ENCODE measurements at regions not wholly inside any gene's neighbourhood (a gene's known extent, or its start where the extent isn't known, plus 50 kb on each side); places are given as distances from the start of the nearest gene placed in this dataset.
A peak's percentile ranks its signal among the peaks of the same experiment; 100 is the strongest.

DNA sequence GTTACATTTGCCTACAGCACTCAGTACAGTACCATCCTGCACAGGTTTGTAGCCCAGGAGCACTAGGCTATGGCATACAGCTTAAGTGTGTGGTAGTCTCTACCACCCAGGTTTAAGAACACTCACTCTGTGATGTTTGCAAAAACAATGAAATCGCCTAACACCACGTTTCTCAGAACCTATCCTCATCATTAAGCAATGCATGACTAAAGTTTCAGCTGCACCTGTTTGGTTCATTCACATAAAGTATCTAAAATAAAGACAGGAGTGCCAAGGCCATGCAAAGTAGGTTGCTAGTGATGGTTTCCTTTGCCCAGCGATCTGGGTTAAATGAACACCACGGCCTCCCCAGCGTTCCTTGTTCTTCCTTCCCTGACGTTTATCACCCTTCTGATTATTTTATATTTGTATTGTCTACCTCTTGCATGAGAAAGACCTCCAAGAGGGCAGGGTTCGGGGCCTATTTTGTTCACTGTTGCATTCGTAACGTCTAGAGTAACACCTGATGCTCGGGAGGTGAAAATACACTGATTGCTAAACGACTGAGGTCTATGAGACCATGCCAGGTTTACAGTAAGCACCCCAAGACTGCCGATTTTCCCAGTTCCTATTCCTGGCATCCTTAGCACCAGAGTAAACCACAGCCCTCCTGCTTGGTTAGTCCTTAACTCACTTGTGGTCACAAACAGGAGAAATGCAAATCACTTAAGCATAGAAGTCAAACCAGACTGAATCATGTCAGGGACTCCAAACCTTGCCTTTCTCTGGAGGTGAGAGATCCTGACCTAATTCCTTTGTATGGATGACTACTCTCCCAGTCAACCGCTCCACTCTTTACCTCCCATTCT is 204.1 kb upstream of the NFE2L3 start:
- no peak for DNase-seq (ENCODE audit: low read depth in 2 of 2)

DNA sequence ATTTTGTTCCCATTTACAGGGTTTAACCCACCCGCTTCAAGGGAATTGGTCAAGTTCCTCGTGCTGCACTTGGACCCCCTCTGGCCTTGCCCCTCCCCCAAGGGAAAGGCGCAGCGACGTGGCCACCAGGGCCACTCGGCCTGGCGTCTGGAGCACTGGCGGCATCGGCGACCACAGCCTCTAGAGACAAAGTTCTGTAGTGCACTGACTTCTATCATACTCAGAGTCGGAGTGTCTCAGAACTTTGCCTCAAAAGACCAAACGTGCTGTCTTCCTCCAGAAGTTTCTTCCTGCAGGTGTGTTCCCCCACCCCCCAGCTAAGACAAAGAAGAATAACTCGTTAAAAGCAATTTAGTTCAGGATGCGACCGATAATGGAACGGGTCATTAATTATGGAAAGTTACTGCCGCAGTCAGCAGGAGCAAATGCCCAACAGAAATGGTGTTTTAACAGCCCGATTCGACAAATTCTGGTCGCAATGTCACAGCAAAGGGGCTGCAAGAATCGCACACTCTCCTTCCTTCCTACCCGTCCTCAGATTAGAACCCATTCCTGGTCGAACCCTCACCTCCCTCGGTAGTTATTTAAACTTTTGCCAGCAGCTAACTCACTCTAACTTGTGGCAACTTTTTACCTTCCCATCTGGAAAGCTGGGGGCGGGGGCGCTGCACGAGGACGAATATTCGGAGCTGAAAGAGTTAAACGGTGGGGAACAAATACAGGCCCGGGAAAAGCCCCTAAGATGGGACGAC is 202.1 kb upstream of the NFE2L3 start:
- no peak for DNase-seq (ENCODE audit: low read depth in 2 of 2)

DNA sequence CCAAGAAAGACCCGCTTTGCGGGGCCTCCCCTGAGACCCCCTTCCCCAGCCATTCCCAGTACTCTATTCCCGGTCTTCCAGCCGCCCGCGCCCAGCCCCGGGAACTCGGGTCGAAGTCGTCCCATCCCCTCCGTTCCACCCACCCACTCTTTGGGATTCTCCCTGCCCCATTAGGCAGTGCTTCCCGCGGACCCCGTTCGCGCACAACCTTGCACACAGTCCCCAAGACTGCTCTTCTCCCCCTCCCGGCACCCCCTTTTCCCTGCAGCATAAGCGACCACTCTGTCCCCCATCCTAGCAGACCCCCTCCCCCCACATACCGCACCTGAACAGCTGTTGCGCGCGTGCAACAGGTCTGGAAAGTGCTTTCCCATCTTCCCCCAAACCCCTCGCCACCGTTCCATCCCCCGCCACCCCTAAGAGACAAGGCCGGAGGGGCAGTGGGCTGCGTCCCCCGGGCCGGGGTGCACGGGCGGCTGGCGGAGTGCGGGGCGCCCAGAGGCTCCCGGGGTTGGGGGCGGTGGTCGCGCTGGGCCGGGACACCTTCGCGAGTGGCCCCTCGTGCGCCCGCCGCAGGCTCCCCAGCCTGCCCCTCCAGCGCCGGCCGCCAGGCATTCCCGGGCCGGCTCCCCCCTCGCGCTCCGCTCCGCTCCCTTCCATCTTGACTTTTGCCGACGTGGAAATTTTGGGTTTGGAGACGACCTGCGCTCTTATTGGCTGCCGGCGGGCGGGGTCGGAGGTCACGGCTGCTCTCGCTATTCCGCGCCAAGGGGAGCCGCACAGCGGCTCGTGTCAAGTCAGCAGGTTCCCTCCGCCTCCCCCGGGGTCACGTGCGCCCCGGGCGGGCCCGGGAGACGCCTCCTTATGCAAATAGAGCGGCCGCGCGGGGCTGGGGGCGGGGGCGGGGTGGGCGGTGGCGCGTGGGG is 201.2 kb upstream of the NFE2L3 start:
- peak; percentile 82 to 86 for DNase-seq (ENCODE audit: low read depth in 2 of 2)

DNA sequence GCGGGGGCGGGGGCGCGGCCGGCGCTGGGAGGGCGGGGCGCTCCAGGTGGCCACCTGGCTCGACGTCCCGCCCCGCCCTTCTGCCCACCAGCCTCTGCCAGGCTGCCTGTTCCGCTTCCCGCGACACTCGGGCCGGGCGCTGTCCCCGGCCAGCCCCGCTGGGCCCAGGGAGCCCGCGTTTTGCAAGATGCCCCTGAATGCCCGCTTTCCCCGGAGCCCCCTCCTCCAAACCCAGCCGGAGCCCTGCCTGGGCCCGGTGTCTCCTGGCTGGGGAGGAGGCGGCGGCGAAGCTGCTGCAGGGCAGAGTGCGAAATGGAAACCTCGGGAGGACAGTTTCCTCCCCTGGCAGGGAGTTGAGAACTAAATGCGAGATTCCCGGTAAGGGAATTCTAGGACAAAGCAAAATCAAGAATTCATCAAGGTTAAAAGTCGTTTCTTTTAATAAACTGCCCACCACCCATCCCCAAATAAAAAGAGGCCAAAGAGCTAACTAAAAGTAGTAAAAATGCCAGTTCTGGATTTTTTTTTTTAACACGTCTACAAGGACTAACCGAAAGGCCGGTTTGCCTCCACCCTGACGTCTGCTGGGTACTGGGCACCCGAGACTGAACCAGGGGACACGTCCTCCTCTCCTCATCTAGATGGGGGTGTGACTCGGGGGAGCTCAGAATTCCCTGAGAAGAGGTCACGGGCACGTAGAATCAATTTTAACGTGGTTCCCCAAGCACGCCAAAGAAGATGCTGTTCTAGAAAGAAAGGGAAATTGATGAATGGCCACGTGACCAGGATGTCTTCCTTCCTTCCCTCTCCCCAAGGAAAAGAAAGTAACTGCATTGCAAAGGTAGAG is 200.4 kb upstream of the NFE2L3 start:
- no peak for DNase-seq (ENCODE audit: low read depth in 2 of 2)

DNA sequence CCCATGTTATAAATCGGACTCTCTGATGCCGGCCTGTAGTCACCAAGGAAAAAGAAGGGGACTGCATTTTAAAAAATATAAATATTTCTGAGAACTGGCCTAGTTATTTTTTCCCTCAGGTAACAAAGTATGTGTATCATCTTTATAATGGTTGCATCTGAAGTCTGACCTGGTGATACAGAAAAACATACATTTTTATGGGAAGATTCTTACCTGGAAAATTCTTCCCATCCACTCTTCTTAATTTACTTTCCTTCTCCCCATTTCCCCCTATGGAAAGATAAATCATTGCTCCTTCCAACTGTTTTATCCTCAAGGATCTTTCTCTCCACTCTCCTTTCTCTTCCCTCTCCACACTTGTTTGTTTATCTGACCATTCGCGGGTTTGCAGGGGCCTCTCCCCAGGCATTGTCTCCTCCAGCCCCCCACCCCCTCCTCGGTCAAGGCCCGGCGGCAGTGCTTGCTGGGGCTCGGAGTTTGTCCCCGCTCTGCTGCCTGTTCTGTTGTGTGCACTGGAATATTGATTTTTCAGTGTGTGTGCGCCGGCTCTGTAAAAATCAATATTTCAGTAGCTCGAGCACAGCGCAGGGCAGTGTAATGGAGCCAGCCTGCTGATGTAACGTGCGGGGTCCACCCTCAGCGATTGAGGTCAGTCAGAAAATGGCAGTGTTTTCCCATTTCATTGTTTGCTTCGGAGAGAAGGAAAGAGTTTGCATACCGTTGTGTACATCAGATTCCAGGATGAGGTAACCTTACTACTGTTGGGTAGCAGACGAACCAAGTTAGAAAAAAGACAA is 199.5 kb upstream of the NFE2L3 start:
- no peak for DNase-seq (ENCODE audit: low read depth in 2 of 2)

DNA sequence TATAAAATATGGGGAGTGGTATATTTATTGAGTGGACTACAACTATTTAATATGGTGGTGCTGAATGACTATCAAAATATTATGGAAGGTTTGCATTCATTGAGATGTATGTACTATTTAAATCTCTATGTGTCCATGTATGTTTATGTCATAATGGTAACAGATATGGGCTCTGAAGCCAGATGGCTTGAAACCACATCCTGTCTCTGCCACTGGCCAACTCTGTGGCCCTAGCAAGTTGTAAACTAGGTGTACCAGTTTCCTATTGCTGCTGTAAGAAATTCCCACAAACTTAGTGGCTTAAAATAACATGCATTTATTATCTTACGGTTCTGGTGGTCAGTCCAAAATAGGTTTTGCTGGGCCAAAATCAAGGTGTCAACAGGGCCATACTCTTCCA is 198.1 kb upstream of the NFE2L3 start:
- no peak for DNase-seq (ENCODE audit: low read depth in 2 of 2)

DNA sequence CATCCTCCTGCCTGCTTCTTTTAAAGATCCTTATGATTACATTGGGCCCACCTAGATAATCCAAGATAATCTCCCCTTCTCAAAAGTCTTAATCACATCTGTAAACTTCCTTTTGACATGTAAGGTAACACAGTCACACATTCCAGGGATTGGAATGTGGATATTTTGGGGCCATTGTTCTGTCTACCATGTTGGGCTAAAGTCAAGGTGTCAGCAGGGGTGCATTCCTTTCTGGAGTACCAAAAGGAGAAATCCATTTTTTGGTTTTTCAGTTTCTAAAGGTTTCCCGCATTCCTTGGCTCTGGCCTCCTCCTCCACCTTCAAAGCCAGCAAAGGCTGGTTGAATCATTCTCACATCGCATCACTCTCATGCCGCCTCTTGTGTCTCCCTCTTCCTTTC is 197.6 kb upstream of the NFE2L3 start:
- no peak for DNase-seq (ENCODE audit: low read depth in 2 of 2)

DNA sequence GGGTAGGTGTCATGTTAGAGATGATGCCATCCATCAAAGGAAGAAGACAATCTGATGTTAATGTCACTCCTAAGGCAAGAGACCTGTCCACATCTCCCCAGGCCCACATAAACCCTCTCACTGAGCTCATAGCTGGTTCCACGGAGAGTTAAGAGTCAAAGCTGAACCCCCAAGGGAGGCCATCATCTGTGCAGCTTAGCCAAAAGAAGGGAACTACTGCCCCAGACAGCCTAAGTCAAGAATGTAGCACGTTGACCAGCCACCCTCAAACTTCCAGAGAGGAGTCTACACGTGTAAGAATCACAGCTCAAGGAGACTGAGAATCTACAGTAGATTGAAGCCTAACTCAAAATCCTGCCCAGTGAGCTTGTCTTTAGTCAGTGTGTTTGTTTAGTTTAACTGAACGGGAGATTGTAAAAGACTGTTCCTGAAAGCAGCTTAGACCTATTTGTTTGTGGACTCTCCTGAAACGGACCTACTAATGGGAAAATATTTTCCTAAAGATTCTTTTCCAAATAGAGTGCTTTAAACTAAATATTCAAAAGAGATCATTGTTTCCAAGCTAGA is 192.7 kb upstream of the NFE2L3 start:
- DNase-seq (ENCODE audit: low read depth in 2 of 2) = no peak

DNA sequence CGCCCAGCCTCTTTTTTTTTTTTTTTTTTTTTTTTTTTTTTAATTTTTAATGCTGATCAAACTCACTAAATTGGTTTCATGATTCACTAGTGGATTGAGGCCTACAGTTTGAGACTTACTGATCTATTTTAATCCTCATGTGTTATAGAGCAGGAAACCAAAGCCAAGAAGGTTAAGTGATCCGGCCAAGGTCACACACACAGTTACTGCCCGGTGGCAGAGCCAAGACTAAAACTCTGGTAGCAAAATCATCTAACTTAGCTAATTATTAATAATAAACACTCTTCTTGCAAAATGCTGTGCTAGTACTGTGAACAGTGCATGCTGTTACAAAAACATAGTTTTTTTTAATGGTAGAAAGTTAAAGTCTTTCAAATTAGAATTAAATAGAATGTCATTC is 188.3 kb upstream of the NFE2L3 start:
- no peak for DNase-seq (ENCODE audit: low read depth in 2 of 2)

DNA sequence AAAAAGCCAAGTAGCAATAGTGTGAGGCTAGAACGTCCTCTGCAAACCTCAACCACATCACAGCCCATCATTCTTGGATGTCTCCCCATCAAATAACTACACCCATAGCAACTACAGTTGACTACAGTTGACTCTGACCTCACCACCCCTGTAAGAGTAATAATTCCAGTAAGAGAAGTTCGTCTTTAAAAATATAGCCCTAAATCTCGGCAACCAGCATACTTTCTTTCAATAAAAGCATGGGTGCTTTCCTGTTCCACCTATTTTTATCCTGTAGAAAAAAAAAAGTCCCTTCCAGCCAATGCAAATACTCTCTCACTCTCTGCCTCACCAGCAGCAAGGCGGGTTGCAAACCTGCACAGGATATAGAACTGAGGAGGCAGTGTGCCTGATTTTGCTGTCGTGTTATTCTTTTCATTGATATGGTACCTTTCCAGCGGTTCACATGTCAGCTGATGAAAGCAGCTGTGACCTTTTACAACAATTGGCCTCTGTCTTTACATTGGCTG is 187.5 kb upstream of the NFE2L3 start:
- no peak for DNase-seq (ENCODE audit: low read depth in 2 of 2)

DNA sequence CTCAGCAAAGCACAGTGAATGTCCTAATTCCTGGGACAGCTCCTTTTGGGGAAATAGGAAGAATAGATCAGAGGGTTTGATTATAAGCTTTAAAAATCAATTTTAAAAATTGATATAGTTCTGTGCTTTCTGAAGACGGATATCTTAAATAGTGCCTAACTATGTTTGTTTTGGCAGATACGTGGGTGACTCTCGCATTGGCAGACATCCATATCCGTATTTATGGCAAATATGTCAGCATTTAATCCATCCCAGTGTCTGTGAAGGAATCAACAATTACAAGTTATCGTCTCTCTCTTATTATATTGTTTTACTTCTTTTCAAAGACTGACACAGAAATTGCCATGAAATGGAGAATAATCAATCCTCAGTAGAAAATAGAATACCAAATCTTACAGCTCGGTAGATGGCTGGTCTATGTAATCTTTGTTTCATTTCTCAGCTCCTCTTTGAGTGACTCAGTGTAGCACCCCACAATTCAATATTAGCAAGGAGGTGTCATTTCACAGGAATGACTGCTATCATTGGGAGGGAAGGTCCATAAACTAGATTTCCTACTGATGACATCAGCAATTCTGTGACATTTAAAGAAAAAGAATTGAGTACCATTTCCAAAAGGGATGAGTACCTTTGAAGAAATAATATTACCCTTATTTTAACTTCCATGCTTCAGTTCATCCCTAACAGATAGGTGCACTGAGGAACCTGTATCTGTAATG is 186.4 kb upstream of the NFE2L3 start:
- no peak for DNase-seq (ENCODE audit: low read depth in 2 of 2)

DNA sequence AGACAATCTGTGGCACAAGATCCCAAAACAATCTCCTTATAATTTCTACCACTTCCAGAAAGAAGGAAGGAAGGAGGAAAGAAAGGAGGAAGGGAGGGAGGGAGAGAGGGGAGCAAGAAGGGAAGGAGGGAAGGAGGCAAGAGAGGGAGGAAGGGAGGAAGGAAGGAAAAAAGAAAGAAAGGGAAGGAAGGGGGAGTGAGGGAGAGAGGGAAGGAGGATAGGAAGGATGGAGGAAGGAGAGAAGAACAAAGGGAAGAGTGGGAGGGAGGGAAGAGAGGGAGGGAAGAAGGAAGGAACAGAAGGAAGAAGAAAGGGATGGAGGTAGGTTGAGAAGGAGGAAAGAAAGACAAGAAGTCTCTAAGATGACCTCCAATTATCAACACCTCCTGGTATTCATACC is 185.5 kb upstream of the NFE2L3 start:
- no peak for DNase-seq (ENCODE audit: low read depth in 2 of 2)

DNA sequence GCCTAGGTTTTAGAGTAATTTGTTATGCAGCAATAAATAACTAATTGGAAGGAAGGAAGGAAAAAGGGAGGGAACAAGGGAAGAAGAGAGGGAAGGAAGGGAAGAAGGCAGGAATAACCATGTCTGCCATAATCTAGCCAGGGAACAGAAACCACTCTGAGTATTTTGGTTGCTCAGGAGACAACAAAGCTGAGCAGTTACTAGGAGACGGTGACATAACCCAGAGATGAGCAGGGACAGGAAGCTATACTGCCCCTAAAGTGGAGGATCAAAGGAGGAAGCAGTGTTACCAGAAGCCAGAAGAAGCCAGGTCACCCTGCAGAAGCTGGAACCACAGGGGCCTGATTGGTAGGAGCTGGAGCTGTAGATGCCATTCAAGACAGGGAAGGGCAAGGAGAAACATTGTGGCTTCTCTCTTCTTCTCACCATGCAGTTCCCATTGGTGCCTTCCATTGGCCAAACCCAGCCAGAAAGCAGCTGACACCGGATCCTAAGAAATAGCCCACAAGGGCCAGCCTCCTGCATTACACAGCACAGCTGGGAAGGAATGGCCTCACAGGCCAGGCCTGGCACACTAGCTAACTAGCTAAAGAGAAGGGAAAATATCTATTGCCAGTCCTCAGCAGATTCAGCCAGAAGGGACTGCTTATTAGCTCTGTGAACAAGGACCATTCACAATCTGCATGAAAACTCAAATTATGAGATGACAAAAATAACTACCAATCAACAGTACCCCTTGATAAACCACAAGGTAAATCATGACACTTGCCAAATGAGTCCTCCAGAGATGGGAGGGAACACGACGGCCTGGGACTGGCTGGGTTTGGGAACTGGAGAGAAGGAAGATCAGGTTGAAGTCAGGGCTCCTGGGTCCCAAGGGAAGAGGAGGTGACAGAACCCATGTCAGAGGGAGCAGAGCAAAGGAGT is 184.5 kb upstream of the NFE2L3 start:
- no peak for DNase-seq (ENCODE audit: low read depth in 2 of 2)

DNA sequence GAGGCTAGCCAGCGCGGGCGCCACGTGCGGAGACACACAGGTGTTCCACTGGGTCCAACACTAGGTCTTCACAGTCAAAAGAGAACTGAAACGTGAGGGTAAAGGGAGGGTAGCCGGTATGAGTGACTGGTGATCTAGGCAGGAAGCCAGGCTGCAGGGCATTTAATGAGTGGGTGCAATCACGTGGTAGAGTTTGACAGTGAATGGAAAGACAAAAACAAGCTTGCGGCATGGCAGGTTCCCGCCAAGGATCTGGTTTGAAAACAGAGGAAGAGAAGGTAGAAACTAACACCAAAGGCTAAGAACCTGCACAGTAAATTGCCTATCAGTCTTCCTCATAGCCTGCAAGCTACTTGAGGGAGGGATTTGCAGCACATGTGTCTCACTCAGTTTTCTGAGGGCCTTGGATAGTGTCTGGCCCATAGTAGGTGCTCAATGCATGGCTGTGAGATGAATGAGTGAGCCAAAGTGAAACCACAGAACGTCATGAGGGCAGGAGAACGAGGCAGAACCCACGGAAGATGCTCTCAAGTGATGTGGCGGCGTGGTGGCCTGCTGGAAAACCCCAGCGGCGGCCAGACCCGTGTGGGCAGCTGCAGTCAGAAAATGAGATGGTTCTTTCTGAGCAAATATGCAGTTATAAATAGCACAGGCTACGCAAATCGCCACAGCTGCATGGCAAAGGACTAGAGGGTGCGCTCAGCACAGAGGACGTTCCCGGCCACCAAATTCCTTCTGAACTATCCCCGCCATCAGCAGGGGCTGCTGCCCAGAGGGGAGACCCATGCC is 183.6 kb upstream of the NFE2L3 start:
- DNase-seq (ENCODE audit: low read depth in 2 of 2) = no peak

DNA sequence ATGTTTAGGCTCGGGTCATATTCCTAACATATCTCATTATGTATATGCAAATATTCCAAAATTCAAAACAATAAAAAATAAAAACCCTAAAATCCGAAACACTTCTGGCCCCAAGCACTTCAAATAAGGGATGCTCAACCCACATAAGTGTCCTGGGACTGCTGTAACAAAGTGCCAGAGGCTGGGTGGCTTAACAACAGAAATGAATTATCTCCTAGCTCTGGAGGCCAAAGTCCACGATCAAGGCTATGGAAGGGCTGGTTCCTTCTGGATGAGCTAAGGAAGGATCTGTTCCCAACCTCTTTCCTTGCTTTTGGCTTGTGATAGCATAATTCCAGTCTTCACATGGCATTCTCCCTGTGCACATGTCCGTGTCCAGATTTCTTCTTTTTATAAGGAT is 181.6 kb upstream of the NFE2L3 start:
- DNase-seq (ENCODE audit: low read depth in 2 of 2) = no peak

DNA sequence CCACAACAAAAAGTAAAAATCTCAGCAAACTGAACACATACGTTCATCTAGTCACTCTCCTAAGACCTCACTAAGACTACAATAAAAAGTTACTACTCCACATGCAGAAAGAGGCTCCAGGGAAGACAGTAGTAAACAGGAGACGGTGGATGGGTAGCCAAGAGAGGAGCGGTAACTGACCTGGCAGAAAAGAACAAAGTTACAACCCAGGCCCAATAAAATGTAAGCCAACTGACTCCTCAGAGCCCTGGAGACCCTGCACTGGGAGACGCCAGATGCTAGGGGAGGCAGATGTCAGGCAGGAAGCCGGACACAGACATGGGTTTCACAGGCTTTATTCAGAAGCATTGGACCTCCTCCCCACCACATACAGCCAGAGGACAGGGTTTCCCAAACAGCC is 181.1 kb upstream of the NFE2L3 start:
- no peak for DNase-seq (ENCODE audit: low read depth in 2 of 2)

DNA sequence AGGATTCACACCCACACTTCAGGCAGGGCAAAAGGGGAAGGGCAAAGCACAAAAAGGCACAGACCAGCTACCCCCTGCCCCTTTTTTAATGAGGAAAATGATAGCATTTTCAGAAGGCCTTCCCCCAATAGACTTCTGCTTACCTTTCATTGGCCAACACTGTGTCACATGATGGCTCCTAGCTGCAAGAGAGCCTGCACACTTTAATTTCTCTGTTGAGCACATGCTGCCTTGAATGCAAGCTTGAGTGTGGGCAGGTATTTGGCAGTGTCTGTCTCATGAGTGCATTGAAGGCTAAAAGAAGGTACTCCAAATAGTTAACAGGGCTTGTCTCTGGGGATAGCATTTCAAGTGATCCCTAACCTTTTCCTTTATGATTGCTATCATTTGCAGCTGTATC is 175.4 kb upstream of the NFE2L3 start:
- no peak for DNase-seq (ENCODE audit: low read depth in 2 of 2)

Measured in fibroblast of skin of left quadriceps (primary cell).